HCT116 (cell line): ENCODE measurements at regions not wholly inside any gene's neighbourhood (a gene's known extent, or its start where the extent isn't known, plus 50 kb on each side); places are given as distances from the start of the nearest gene placed in this dataset.

ENCODE experiments used
- ATAC-seq: fragments of 200-7000 bp; cut with Tn5 transposase; 2 replicates; pipeline ENCODE4 v1.9.1; 2020; ENCODE audit warnings: mild to moderate bottlenecking, moderate library complexity
- BruUV-seq: library from RNA; stranded (reverse); fragments of 400-500 nt; replicated peaks from 2 replicates; lab custom pipeline; 2021; lab: Mats Ljungman, UMichigan
- CTCF ChIA-PET: fragments of 300-600 bp; sonication (Branson Sonifier 250); formaldehyde crosslinking; loops from one replicate; lab custom pipeline; 2021; ENCODE audit warnings: antibody characterized with exemption; lab: Charles Lee
- POLR2A ChIA-PET: fragments of 300-600, 350-600 bp; sonication (Branson Sonifier 250); formaldehyde crosslinking; loops from one replicate; lab custom pipeline; 2021; ENCODE audit warnings: antibody characterized with exemption; lab: Charles Lee
- RAD21 ChIA-PET, 2 experiments: fragments of 300-600 bp; sonication (Branson Sonifier 250); formaldehyde crosslinking; loops; one replicate each; lab custom pipeline; 2023; ENCODE audit warnings: low total read pairs in 2 of 2; ENCODE audit not compliant: uncharacterized antibody in 2 of 2, unreplicated experiment in 2 of 2, low non-redundant PET in 1 of 2; lab: Charles Lee
- DNase-seq: peaks from one replicate; pipeline ENCODE4 v3.0.0-alpha.2; 2010; ENCODE audit warnings: low read depth, low spot score
- H2AFZ ChIP-seq: fragments of 200-600 bp; shearing (Covaris generic), sonication (generic); 2 replicates; pipeline ENCODE4 v1.6.1; 2017; ENCODE audit warnings: low read depth, mixed run types, mixed read lengths, antibody characterized with exemption, low read length; ENCODE audit not compliant: poor library complexity, severe bottlenecking
- H3K27ac ChIP-seq: 2 replicates; pipeline ENCODE4 v1.5.1; 2012; ENCODE audit warnings: low read depth, low read length
- H3K27me3 ChIP-seq: fragments of 200-600 bp; sonication (generic); 2 replicates; pipeline ENCODE4 v1.6.1; 2016; ENCODE audit warnings: mixed run types, low read length, mixed read lengths; ENCODE audit not compliant: insufficient read depth
- H3K36me3 ChIP-seq, 2 experiments: fragments of 200-500 bp in 1 of 2; fragments of 200-600 bp in 1 of 2; sonication (Bioruptor generic) in 1 of 2; sonication (generic) in 1 of 2; 2 replicates each; pipeline versions ENCODE4 v1.5.1 to v1.6.1; 2014 to 2016; ENCODE audit warnings: low read length in 2 of 2, inconsistent platforms in 1 of 2, mixed read lengths in 1 of 2, mixed run types in 1 of 2; ENCODE audit not compliant: insufficient read depth in 2 of 2, control insufficient read depth in 1 of 2
- H3K4me1 ChIP-seq, 2 experiments: fragments of 200-600 bp in 1 of 2; sonication (generic) in 1 of 2; 2 replicates each; pipeline versions ENCODE4 v1.5.1 to v1.6.1; 2012 to 2017; ENCODE audit warnings: low read length in 2 of 2, inconsistent platforms in 1 of 2, mild to moderate bottlenecking in 1 of 2, mixed read lengths in 1 of 2, mixed run types in 1 of 2, moderate library complexity in 1 of 2; ENCODE audit not compliant: insufficient read depth in 2 of 2, control insufficient read depth in 1 of 2
- H3K4me2 ChIP-seq: fragments of 200-600 bp; sonication (generic); 2 replicates; pipeline ENCODE4 v1.6.1; 2017; ENCODE audit warnings: mixed run types, low read length, mixed read lengths
- H3K4me3 ChIP-seq, 2 experiments: fragments of 200-600 bp in 1 of 2; sonication (generic) in 1 of 2; replicated peaks in 1 of 2; 2 replicates each; pipeline ENCODE4 v1.5.1; 2011 to 2016; ENCODE audit warnings: low read length in 2 of 2, control low read depth in 1 of 2, low read depth in 1 of 2, mild to moderate bottlenecking in 1 of 2, mixed read lengths in 1 of 2, mixed run types in 1 of 2
- H3K79me2 ChIP-seq: fragments of 200-600 bp; sonication (generic); 2 replicates; pipeline ENCODE4 v1.6.1; 2017; ENCODE audit warnings: mild to moderate bottlenecking, mixed run types, low read length, moderate library complexity, mixed read lengths; ENCODE audit not compliant: insufficient read depth
- H3K9ac ChIP-seq: fragments of 200-600 bp; sonication (generic); 2 replicates; pipeline ENCODE4 v1.6.1; 2016; ENCODE audit warnings: low read length, mixed read lengths
- H3K9me2 ChIP-seq: fragments of 200-600 bp; sonication (generic), shearing (Covaris generic); 2 replicates; pipeline ENCODE4 v1.6.1; 2017; ENCODE audit warnings: mixed run types, mild to moderate bottlenecking, moderate library complexity; ENCODE audit not compliant: insufficient read depth
- H3K9me3 ChIP-seq, 2 experiments: fragments of 200-500 bp in 1 of 2; fragments of 200-600 bp in 1 of 2; sonication (Bioruptor generic) in 1 of 2; sonication (generic) in 1 of 2; 2 replicates each; pipeline ENCODE4 v1.6.1; 2014 to 2017; ENCODE audit warnings: low read length in 2 of 2, mixed read lengths in 2 of 2, inconsistent platforms in 1 of 2, low read depth in 1 of 2, mild to moderate bottlenecking in 1 of 2, mixed run types in 1 of 2, moderate library complexity in 1 of 2; ENCODE audit not compliant: control insufficient read depth in 1 of 2, insufficient read depth in 1 of 2
- H4K20me1 ChIP-seq: fragments of 200-600 bp; sonication (generic), shearing (Covaris generic); 2 replicates; pipeline ENCODE4 v1.6.1; 2017; ENCODE audit warnings: mixed run types, mild to moderate bottlenecking, moderate library complexity; ENCODE audit not compliant: insufficient read depth
- CBX3 ChIP-seq: IDR thresholded peaks from 2 replicates; pipeline ENCODE4 v1.6.1; 2012; ENCODE audit warnings: low read depth
- CTCF ChIP-seq, 3 experiments: fragments of 200-600 bp in 1 of 3; sonication (generic) in 1 of 3; IDR thresholded peaks in 2 of 3; conservative IDR thresholded peaks in 1 of 3; 2 replicates each; pipeline ENCODE4 v1.5.1; 2012 to 2017; ENCODE audit warnings: low read depth in 2 of 3, low read length in 2 of 3, antibody characterized with exemption in 1 of 3, borderline replicate concordance in 1 of 3, control low read depth in 1 of 3, mild to moderate bottlenecking in 1 of 3, mixed read lengths in 1 of 3, mixed run types in 1 of 3, moderate library complexity in 1 of 3; ENCODE audit not compliant: insufficient read depth in 1 of 3
- EGR1 ChIP-seq: IDR thresholded peaks from 2 replicates; pipeline ENCODE4 v1.6.1; 2012; ENCODE audit warnings: low read depth
- ELF1 ChIP-seq: IDR thresholded peaks from 2 replicates; pipeline ENCODE4 v1.6.1; 2012; ENCODE audit warnings: low read depth, borderline replicate concordance
- MAX ChIP-seq: IDR thresholded peaks from 2 replicates; pipeline ENCODE4 v1.6.1; 2012
- RAD21 ChIP-seq: IDR thresholded peaks from 2 replicates; pipeline ENCODE4 v1.6.1; 2012; ENCODE audit warnings: low read depth, mild to moderate bottlenecking
- REST ChIP-seq: IDR thresholded peaks from 2 replicates; pipeline ENCODE4 v1.6.1; 2012; ENCODE audit warnings: low read depth
- SP1 ChIP-seq: IDR thresholded peaks from 2 replicates; pipeline ENCODE4 v1.6.1; 2012; ENCODE audit warnings: low read depth
- SRF ChIP-seq: IDR thresholded peaks from 2 replicates; pipeline ENCODE4 v1.6.1; 2012; ENCODE audit warnings: low read depth
- ZFX ChIP-seq: fragments of 450-650 bp; IDR thresholded peaks from 2 replicates; pipeline ENCODE4 v1.6.1; 2017
- ZNF274 ChIP-seq: fragments of 200-500 bp; sonication (Bioruptor generic); IDR thresholded peaks from 2 replicates; pipeline ENCODE4 v1.6.1; 2014; ENCODE audit warnings: mild to moderate bottlenecking, low read depth, low read length, inconsistent platforms
- intact Hi-C: fragments of 100-400 bp; cut with micrococcal nuclease; formaldehyde crosslinking; loops from 2 replicates; pipeline ENCODE4 v1.10.0; 2022
- TF ChIP-seq, protein P1 (sequence below): IDR thresholded peaks from 2 replicates; pipeline ENCODE4 v1.6.1; 2011; ENCODE audit warnings: mild to moderate bottlenecking, low read length, moderate library complexity; ENCODE audit not compliant: insufficient replicate concordance; ENCODE audit errors: extremely low read depth

DNA sequence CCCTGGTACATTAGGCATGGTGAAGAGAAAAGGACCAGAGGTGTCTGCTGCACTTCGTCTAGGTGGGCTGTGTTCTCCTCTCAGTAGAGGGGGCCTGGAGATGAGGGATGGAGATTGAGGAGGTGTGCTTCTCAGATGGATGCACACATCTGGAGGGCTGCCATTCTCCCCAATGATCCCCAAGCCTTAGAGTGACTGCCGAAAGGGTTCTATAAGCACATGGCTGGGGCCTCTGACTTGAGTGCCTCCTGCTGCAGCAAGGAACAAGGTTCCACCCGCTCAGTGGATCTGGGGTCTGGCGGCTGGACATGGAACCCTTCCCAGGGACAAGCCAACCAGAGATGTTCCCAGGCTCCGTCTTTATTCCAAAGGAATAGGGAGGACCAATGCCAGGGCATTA is 66.8 kb downstream of the CPN2 start:
- BruUV-seq = no TSS peak
- RAD21 ChIA-PET = no interaction called here
- no peaks in the 10 kb centered on the region for H3K36me3 ChIP-seq
- no peak overlapping the region for H3K9ac ChIP-seq
- H3K9me3 ChIP-seq = no peaks in the 10 kb centered on the region
- DNase-seq = no peak
- H3K27ac ChIP-seq = no peak overlapping the region
- no peaks in the 10 kb centered on the region for H3K27me3 ChIP-seq
- POLR2A ChIA-PET = no interaction called here
- TF ChIP-seq ZNF274 (no peak), CBX3 (no peak), REST (no peak), MAX (no peak), SRF (no peak), ELF1 (no peak), CTCF (IDR thresholded peaks at IDR 0.05 in 2 of 3, conservative IDR thresholded peaks at IDR 0.05 in 1 of 3; ENCODE audit: borderline replicate concordance in 1 of 3, insufficient read depth in 1 of 3, low read depth in 2 of 3, low read length in 2 of 3) (no peak), RAD21 (no peak), EGR1 (no peak), ZFX (no peak), SP1 (no peak)
- TF ChIP-seq, protein P1, sequence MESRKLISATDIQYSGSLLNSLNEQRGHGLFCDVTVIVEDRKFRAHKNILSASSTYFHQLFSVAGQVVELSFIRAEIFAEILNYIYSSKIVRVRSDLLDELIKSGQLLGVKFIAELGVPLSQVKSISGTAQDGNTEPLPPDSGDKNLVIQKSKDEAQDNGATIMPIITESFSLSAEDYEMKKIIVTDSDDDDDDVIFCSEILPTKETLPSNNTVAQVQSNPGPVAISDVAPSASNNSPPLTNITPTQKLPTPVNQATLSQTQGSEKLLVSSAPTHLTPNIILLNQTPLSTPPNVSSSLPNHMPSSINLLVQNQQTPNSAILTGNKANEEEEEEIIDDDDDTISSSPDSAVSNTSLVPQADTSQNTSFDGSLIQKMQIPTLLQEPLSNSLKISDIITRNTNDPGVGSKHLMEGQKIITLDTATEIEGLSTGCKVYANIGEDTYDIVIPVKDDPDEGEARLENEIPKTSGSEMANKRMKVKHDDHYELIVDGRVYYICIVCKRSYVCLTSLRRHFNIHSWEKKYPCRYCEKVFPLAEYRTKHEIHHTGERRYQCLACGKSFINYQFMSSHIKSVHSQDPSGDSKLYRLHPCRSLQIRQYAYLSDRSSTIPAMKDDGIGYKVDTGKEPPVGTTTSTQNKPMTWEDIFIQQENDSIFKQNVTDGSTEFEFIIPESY = no peak
- no peaks in the 10 kb centered on the region for H4K20me1 ChIP-seq
- intact Hi-C loops = no loop called here
- H3K79me2 ChIP-seq = no peaks in the 10 kb centered on the region
- H3K4me3 ChIP-seq = no peak overlapping the region
- H3K4me2 ChIP-seq = no peak overlapping the region
- CTCF ChIA-PET = no interaction called here
- ATAC-seq = no peak
- no peaks in the 10 kb centered on the region; a peak in 1 of 4 replicates for H3K4me1 ChIP-seq
- no peak overlapping the region for H2AFZ ChIP-seq
- H3K9me2 ChIP-seq = no peaks in the 10 kb centered on the region
